ENCODE measurements at regions not wholly inside any gene's neighbourhood (a gene's known extent, or its start where the extent isn't known, plus 50 kb on each side); places are given as distances from the start of the nearest gene placed in this dataset.

- H2AK9ac ChIP-seq (replicated peaks; ENCODE audit: low read depth, low read length, poor library complexity): no peak overlapping the region
- no peak overlapping the region for H2BK20ac ChIP-seq (ENCODE audit: low read depth, low read length)
- no peaks in the 10 kb centered on the region for H3K79me1 ChIP-seq (ENCODE audit: low read depth in 1 of 2, low read length in 2 of 2)
- ATAC-seq (ENCODE audit: low read depth) (no peak), DNase-seq (no peak)
- no TSS peak for BruUV-seq (replicated peaks)
- no peak overlapping the region for H4K5ac ChIP-seq (ENCODE audit: low read depth, low read length)
- H3K9me3 ChIP-seq (ENCODE audit: control insufficient read depth, insufficient read depth, low read length): peaks cover 8% of the 10 kb centered on the region; the same call in 1 of the 2 replicates
- H4K8ac ChIP-seq (ENCODE audit: low read depth in 2 of 2, low read length in 2 of 2): no peak overlapping the region
- ChIA-PET POLR2A (ENCODE audit: unreplicated experiment) (no interaction called here), CTCF (no interaction called here)
- in situ Hi-C loops (cut with MboI; ENCODE audit: low sequenced_read_pairs) (no loop called here), dilution Hi-C loops (cut with HindIII; ENCODE audit: low sequenced_read_pairs, unreplicated experiment) (no loop called here), intact Hi-C loops (cut with micrococcal nuclease) (no loop called here)
- H2BK5ac ChIP-seq (ENCODE audit: low read depth, low read length, poor library complexity, severe bottlenecking): no peak overlapping the region
- no peak overlapping the region for H2BK120ac ChIP-seq (ENCODE audit: low read depth, low read length)
- no peaks in the 10 kb centered on the region for H3K27me3 ChIP-seq (ENCODE audit: control insufficient read depth, insufficient read depth, low read length)
- WGBS, 2 experiments (ENCODE audit: extremely low coverage in 2 of 2, insufficient read length in 1 of 2): no CpG with 5 or more reads among the region's 4 CpGs
- H3K56ac ChIP-seq (ENCODE audit: extremely low read depth, insufficient read depth, low read length): no peak overlapping the region
- H3K36me3 ChIP-seq (ENCODE audit: control insufficient read depth, insufficient read depth, low read length): no peaks in the 10 kb centered on the region
- no peak overlapping the region for H3K18ac ChIP-seq (ENCODE audit: low read depth, low read length)
- H2BK15ac ChIP-seq (ENCODE audit: low read depth, low read length): no peak overlapping the region
- H3K4me3 ChIP-seq (ENCODE audit: insufficient read depth, low read depth, low read length): no peak overlapping the region
- no peaks in the 10 kb centered on the region for H3K9me1 ChIP-seq (ENCODE audit: insufficient read depth, low read length)
- H2AK5ac ChIP-seq (ENCODE audit: low read depth, low read length): no peak overlapping the region
- no peak for TF ChIP-seq MAFK (IDR thresholded peaks at IDR 0.05; ENCODE audit: low read depth, low read length)
- H3K14ac ChIP-seq (replicated peaks; ENCODE audit: low read depth, low read length): no peak overlapping the region
- no peak overlapping the region for H3K4ac ChIP-seq (ENCODE audit: low read depth, low read length)
- no peak overlapping the region for H3K27ac ChIP-seq (ENCODE audit: insufficient read depth, low read length)
- H4K91ac ChIP-seq (ENCODE audit: insufficient read depth, low read depth, low read length): no peak overlapping the region
- H3K9ac ChIP-seq (ENCODE audit: low read depth, low read length): no peak overlapping the region
- H2AFZ ChIP-seq (replicated peaks; ENCODE audit: low read length, poor library complexity): no peak overlapping the region
- H3K4me1 ChIP-seq (ENCODE audit: control insufficient read depth, insufficient read depth, low read length): no peaks in the 10 kb centered on the region
- no peaks in the 10 kb centered on the region for H4K20me1 ChIP-seq (ENCODE audit: insufficient read depth, low read length)
- H3K23ac ChIP-seq (ENCODE audit: low read depth, low read length): no peak overlapping the region
- H3K4me2 ChIP-seq (ENCODE audit: low read depth, low read length): no peak overlapping the region
Measured at GRCh38 chr7:145265180-145265579, 429.3 kb upstream of the TPK1 start.

Data from IMR-90 (cell line).